ENCODE measurements at regions not wholly inside any gene's neighbourhood (a gene's known extent, or its start where the extent isn't known, plus 50 kb on each side); places are given as distances from the start of the nearest gene placed in this dataset.
A peak's percentile ranks its signal among the peaks of the same experiment; 100 is the strongest.

GRCh38 chr1:212190169-212190568 is 95.0 kb upstream of the PPP2R5A start:
- ATAC-seq, result no peak

DNA sequence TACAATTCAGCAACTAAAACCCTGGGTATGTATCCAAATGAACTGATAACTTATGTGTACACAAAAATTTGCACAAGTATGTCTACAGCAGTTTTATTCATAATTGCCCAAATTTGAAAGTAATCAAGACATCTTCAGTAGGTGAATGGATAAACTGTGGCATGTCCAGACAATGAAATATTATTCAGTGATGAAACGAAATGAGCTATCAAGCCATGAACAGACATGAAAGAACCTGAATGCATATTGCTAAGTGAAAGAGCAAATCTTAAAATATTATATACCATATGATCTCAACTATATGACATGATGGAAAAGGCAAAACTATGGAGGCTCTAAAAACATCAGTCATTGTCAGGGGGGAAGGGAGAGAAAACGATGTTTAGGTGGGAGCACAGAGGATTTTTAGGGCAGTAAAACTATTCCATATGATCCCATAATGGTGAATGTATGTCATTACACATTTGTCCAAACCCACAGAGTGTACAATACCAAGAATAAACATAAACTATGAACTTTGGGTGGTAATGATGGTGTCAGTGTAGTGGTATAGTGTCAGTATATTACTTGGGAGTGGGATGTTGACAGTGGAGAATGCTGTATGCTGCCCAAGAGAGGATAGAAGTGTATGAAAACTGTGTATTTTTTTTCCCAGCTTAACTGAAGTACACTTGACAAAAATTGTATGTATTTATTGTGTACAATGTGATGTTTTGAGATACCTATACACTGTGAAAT is 92.8 kb upstream of the PPP2R5A start:
- no peak for ATAC-seq

GRCh38 chr1:212196355-212196754 is 88.9 kb upstream of the PPP2R5A start:
- ATAC-seq, result peak; percentile 50

DNA sequence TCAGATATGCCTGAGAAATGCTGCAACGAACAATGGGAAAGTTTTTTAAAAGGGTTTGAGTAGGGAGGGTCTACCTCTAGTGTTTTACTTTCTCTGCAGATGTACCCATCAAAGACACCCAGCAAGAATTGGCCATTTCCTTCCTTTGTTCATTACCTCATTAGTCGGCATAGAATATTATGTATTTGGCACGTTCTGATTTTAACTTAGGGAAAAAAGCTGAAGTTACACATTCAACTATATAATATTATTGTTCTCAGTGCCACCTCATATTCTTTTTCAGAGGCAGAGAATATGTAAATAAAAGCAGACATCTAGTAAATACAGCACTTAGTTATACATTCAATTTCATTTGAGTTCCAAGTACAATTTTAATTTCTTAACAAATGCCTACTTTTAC is 83.7 kb upstream of the PPP2R5A start:
- no peak for ATAC-seq

DNA sequence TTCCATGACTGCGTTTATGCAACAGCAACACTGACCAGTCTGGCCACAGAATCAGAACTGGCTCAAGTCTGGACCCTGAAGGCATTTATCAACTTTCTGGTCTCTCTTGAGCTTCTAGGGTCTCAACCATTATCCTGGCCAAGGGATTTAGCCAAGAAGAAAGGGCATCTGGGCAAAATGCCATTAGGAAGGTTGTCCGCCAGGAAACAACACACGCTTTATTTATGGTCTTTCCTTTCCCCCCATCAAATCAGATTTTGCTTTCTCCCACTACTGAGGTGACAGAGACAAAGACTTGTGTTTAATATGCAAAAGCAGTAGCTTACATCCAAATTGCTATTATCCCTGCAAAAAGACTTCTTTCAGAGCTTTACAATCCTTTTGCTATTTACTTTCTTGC is 81.6 kb upstream of the PPP2R5A start:
- ATAC-seq, result no peak

GRCh38 chr1:212205006-212205405 is 80.2 kb upstream of the PPP2R5A start:
- peak; percentile 26 for ATAC-seq

DNA sequence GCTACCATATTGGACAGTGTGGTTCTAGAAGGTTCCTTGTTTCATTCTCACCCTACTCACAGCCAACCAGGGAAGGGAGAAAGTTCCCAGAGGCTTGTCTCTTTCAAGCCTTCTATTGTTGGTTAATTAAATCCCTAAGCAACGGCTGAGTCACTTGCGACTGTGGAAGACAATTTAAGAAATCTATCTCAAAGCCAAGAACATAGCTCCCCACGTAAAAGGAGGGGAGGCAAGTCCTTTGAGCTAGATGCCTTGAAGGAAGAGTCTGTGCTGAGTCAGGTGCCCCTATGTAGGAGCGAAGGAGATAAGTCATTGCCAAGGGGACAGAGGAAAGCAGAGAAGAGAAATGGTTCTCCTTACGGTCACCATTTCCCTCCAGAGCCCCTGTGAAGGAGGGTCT is 79.4 kb upstream of the PPP2R5A start:
- ATAC-seq, result peak; percentile 75

- ATAC-seq, result peak; percentile 51
Measured at GRCh38 chr1:212207118-212207517, 78.1 kb upstream of the PPP2R5A start.

GRCh38 chr1:212207822-212208520 is 77.2 kb upstream of the PPP2R5A start:
- ATAC-seq, result no peak

GRCh38 chr1:212208978-212209644 is 76.1 kb upstream of the PPP2R5A start:
- no peak for ATAC-seq

DNA sequence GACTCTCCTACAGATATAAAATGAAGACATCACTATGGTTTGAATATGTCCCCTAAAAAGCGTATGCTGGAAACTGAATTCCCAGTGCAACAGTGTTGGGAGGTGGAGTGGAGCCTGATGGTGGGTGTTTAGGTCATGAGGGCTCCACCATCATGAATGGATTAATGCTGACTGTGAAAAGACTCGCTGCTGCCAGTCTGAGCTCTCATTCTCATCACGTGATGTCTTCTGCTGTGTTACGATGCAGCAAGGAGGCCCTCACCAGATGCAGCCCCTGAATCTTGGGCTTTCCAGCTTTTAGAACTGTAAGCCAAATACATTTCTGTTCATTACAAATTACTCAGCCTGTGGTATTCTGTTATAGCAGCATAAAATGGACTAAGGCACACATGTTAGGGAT is 73.8 kb upstream of the PPP2R5A start:
- no peak for ATAC-seq

DNA sequence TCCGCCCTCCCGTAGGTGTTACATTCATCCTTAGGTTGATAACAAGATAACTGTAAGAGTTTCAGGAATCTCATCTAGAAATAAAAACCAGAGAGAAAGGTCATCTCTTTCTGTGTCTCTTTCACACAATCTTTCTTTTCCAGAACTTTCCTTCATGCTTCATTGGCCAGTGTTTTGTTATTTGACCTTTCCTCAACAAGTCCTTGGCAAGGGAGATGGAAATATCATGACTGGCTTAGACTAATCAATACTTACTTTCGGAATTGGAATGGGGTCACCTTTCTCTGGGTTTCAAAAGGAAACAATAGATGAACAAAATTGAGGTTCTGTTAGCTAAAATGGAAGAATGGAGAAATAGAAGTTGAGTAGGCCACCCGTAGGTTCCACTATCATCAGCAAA is 72.9 kb upstream of the PPP2R5A start:
- ATAC-seq, result no peak

DNA sequence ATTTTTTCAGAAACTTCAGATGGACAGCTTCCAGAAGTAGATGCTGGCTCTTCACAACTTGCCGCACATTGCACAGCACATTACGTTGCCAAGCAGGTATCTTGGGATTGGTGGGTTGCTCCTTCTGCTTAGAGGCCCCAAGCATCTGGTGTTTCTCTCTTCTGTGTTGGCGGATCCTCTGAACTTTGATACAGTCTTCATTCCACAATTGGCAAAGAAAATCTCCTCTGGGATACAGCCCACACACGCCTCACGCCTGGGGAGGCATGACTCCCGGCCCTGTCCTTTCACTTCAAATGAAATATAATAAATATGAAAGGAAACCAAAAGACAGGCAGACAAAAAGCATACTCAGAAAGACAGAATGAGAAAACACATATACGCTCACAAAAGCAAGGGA is 72.3 kb upstream of the PPP2R5A start:
- ATAC-seq, result no peak

- no peak for ATAC-seq
Measured at GRCh38 chr1:212213784-212214183, 71.4 kb upstream of the PPP2R5A start.

DNA sequence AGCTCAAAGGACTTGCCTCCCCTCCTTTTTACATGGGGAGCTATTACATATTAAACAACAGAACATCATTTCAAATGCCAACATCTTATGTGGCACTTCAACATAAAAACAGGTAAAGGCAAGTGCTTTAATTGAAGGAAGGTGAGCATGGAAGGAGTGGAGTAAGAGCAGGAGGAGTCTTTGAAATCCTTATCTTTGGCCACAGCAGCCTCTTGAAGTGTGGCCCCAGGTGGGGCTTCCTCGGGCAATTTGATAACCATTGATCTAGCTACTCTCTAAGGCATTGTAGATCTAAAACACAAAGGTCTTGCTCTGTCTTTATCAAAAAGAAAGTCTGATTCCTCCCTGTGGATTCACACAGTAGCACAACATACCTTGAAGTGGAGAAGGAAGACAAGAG is 70.9 kb upstream of the PPP2R5A start:
- no peak for ATAC-seq

DNA sequence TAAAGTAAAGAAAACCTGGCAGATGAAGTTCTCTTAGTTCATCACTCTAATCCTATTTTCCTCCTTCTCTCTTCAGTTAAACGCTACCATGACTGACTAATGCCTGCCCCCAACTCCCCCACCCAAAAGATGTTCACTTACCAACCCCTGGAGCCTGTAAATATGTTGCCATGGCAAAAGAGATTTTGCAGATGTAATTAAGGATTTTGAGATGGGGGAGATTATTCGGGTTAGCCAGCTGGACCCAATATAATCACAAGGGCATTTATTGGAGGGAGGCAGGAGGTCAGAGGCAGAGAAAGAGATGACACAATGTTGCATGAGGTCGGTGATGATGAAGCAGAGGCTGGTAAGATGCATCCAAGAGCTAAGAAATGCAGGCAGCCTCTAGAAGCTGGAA is 69.3 kb upstream of the PPP2R5A start:
- ATAC-seq, result no peak

DNA sequence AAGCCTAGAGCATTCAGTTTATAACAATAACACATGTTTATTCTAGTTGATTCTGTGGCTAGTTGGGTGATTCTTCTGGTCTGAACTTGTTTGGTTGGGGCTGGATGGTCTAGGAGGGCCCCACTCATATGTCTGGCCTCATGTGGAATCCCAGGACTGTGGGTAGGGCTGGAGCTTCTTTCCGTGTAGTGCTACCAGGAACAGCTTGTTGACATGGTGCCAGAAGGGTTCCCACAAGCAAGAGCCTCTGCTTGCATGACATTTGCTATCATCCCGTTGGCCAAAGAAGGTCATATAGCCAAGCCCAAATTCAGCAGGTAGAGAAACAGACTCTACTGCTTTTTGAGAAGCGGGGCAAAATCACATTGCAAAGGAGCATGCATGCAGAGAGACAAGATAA is 67.6 kb upstream of the PPP2R5A start:
- no peak for ATAC-seq

- no peak for ATAC-seq
Measured at GRCh38 chr1:212218065-212218464, 67.1 kb upstream of the PPP2R5A start.

DNA sequence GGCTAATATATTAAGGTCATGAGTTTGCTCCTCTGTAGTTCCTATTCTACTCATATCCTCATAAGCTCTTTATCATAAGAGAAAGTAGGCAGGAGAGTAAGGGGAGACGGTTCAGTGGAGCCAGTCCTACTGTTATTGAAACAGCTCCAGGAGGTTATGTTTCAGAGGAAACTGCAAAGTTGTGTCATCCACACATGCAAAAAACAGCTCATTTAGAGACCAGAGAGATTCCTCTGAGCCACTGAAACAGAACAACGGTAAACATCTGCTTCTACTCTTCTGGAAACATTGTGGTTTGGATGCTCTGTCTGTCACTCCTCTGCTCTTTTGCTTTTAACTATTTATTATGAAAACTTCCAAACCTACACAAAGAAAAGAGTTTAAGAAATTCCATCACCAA is 66.3 kb upstream of the PPP2R5A start:
- ATAC-seq, result no peak

- ATAC-seq, result no peak
Measured at GRCh38 chr1:212219679-212220463, 65.3 kb upstream of the PPP2R5A start.

- no peak for ATAC-seq
Measured at GRCh38 chr1:212221801-212222200, 63.4 kb upstream of the PPP2R5A start.

DNA sequence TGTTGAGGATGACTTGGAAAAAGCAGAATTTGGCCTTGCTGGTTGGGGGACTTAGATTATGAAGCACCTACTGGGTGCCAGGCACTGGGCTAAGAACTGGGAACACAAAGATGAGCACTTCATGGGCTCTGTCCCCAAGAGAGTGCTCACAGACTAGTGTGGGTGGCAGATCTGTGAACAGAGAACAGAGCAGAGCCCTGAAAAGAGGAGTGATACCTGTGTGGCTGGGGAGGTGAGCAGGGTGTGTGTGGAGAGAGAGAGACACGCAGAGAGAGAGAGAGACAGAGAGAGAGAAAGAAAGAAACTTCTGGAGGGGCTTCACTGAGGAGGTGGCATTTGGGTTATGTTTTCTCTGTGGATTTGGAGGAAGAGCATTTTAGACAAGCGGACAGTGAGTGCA is 61.1 kb upstream of the PPP2R5A start:
- no peak for ATAC-seq

- ATAC-seq, result no peak
Measured at GRCh38 chr1:212225416-212225815, 59.8 kb upstream of the PPP2R5A start.
